GDM1 (cell line): ENCODE measurements at regions not wholly inside any gene's neighbourhood (a gene's known extent, or its start where the extent isn't known, plus 50 kb on each side); places are given as distances from the start of the nearest gene placed in this dataset.
"Not testable (repeated sequence)": the region's sequence is repeated elsewhere in the genome, so short reads cannot be mapped to it uniquely, and the experiment has no call there.

Experiments
- DNase-seq: peaks from one replicate; lab custom pipeline; 2025; lab: John Stamatoyannopoulos, UW

- DNase-seq = no peak
Measured at GRCh38 chr4:188287169-188287894, 148.1 kb downstream of the TRIML1 start.

GRCh38 chr4:188289531-188290125 is 150.4 kb downstream of the TRIML1 start:
- DNase-seq = no peak

- DNase-seq = no peak
Measured at GRCh38 chr4:188295899-188296298, 156.7 kb downstream of the TRIML1 start.

GRCh38 chr4:188296331-188296730 is 157.1 kb downstream of the TRIML1 start:
- no peak for DNase-seq

- DNase-seq = no peak
Measured at GRCh38 chr4:188297873-188298272, 158.6 kb downstream of the TRIML1 start.

GRCh38 chr4:188299161-188299560 is 159.9 kb downstream of the TRIML1 start:
- no peak for DNase-seq

GRCh38 chr4:188300385-188300784 is 161.1 kb downstream of the TRIML1 start:
- no peak for DNase-seq

- no peak for DNase-seq
Measured at GRCh38 chr4:188305690-188306089, 166.4 kb downstream of the TRIML1 start.

- DNase-seq = no peak
Measured at GRCh38 chr4:188307591-188307990, 168.3 kb downstream of the TRIML1 start.

- no peak for DNase-seq
Measured at GRCh38 chr4:188308142-188308541, 168.9 kb downstream of the TRIML1 start.

GRCh38 chr4:188316391-188316790 is 177.2 kb downstream of the TRIML1 start:
- no peak for DNase-seq

- DNase-seq = no peak
Measured at GRCh38 chr4:188328966-188329365, 189.7 kb downstream of the TRIML1 start.

GRCh38 chr4:188329521-188329920 is 190.3 kb downstream of the TRIML1 start:
- DNase-seq = no peak

- DNase-seq = no peak
Measured at GRCh38 chr4:188332265-188332664, 193.0 kb downstream of the TRIML1 start.

GRCh38 chr4:188336891-188337290 is 197.7 kb downstream of the TRIML1 start:
- DNase-seq = no peak

GRCh38 chr4:188341428-188341827 is 202.2 kb downstream of the TRIML1 start:
- no peak for DNase-seq

- DNase-seq = no peak
Measured at GRCh38 chr4:188346171-188346809, 207.0 kb downstream of the TRIML1 start.

- no peak for DNase-seq
Measured at GRCh38 chr4:188347339-188347738, 208.1 kb downstream of the TRIML1 start.

- DNase-seq = not testable (repeated sequence)
Measured at GRCh38 chr4:188349569-188349968, 210.3 kb downstream of the TRIML1 start.

- no peak for DNase-seq
Measured at GRCh38 chr4:188363196-188363595, 224.0 kb downstream of the TRIML1 start.

GRCh38 chr4:188370777-188371176 is 231.5 kb downstream of the TRIML1 start:
- no peak for DNase-seq

- DNase-seq = no peak
Measured at GRCh38 chr4:188372058-188372457, 232.8 kb downstream of the TRIML1 start.

GRCh38 chr4:188372829-188373228 is 233.6 kb downstream of the TRIML1 start:
- DNase-seq = no peak
